CD8-positive, alpha-beta memory T cell (primary cell): ENCODE measurements at regions not wholly inside any gene's neighbourhood (a gene's known extent, or its start where the extent isn't known, plus 50 kb on each side); places are given as distances from the start of the nearest gene placed in this dataset.

Experiments
- CTCF ChIA-PET: fragments of 350-600 bp; sonication (Branson Sonifier 250); formaldehyde crosslinking; loops from one replicate; lab custom pipeline; 2021; ENCODE audit warnings: antibody characterized with exemption; lab: Charles Lee
- POLR2A ChIA-PET: fragments of 350-600 bp; sonication (Branson Sonifier 250); formaldehyde crosslinking; loops from one replicate; lab custom pipeline; 2021; ENCODE audit warnings: antibody characterized with exemption; lab: Charles Lee
- DNase-seq, 5 donors: peaks; one replicate each; pipeline versions ENCODE4 v3.0.0 to v3.0.0-alpha.2; 2020 to 2022; ENCODE audit warnings: mixed read lengths in 1 of 5
- H3K27ac ChIP-seq: one replicate; pipeline ENCODE4 v1.7.0; 2013; ENCODE audit warnings: low read depth, mild to moderate bottlenecking, low read length, moderate library complexity
- H3K27me3 ChIP-seq: 2 replicates; pipeline ENCODE4 v1.7.0; 2013; ENCODE audit warnings: low read length, mild to moderate bottlenecking; ENCODE audit not compliant: insufficient read depth, poor library complexity, severe bottlenecking
- H3K36me3 ChIP-seq: 2 replicates; pipeline ENCODE4 v1.7.0; 2013; ENCODE audit warnings: mild to moderate bottlenecking, low read length, moderate library complexity; ENCODE audit not compliant: insufficient read depth
- H3K4me1 ChIP-seq: 2 replicates; pipeline ENCODE4 v1.7.0; 2013; ENCODE audit warnings: mild to moderate bottlenecking, low read length, moderate library complexity; ENCODE audit not compliant: insufficient read depth
- H3K4me3 ChIP-seq: 2 replicates; pipeline ENCODE4 v1.7.0; 2013; ENCODE audit warnings: mild to moderate bottlenecking, low read length
- H3K9me3 ChIP-seq: 2 replicates; pipeline ENCODE4 v1.7.0; 2013; ENCODE audit warnings: mild to moderate bottlenecking, low read length
- H3K27ac Mint-ChIP-seq, 8 donors: one replicate each; pipeline ENCODE4 v1.8.0; 2020 to 2021; ENCODE audit warnings: mixed read lengths in 8 of 8, mild to moderate bottlenecking in 6 of 8, inconsistent platforms in 3 of 8, moderate library complexity in 3 of 8
- H3K27me3 Mint-ChIP-seq, 2 donors: one replicate each; pipeline ENCODE4 v1.8.0; 2020 to 2021; ENCODE audit warnings: mixed read lengths in 2 of 2, mild to moderate bottlenecking in 1 of 2, moderate library complexity in 1 of 2
- H3K36me3 Mint-ChIP-seq, 3 donors: one replicate each; pipeline ENCODE4 v1.8.0; 2020 to 2021; ENCODE audit warnings: mixed read lengths in 3 of 3, inconsistent platforms in 1 of 3, mild to moderate bottlenecking in 1 of 3
- H3K4me1 Mint-ChIP-seq, 3 donors: one replicate each; pipeline ENCODE4 v1.8.0; 2020 to 2021; ENCODE audit warnings: mixed read lengths in 3 of 3, inconsistent platforms in 1 of 3, mild to moderate bottlenecking in 1 of 3
- H3K4me3 Mint-ChIP-seq, 7 donors: one replicate each; pipeline ENCODE4 v1.8.0; 2020 to 2021; ENCODE audit warnings: mixed read lengths in 7 of 7, mild to moderate bottlenecking in 6 of 7, moderate library complexity in 4 of 7, inconsistent platforms in 2 of 7
- H3K9me3 Mint-ChIP-seq, 5 donors: one replicate each; pipeline ENCODE4 v1.8.0; 2020 to 2022; ENCODE audit warnings: mixed read lengths in 5 of 5, mild to moderate bottlenecking in 3 of 5, moderate library complexity in 2 of 5, inconsistent platforms in 1 of 5

- Mint-ChIP-seq H3K27ac (no peak overlapping the region), H3K36me3 (no peaks in the 10 kb centered on the region), H3K9me3 (peaks cover 0 to 5% (median 0%) of the 10 kb centered on the region in 5 donors), H3K4me3 (no peak overlapping the region), H3K4me1 (no peaks in the 10 kb centered on the region), H3K27me3 (peaks cover 10 to 30% of the 10 kb centered on the region in 2 donors)
- H3K27me3 ChIP-seq, result no peaks in the 10 kb centered on the region
- ChIA-PET CTCF (no interaction called here), POLR2A (no interaction called here)
- no peak for DNase-seq
- H3K4me1 ChIP-seq, result no peaks in the 10 kb centered on the region
- no peaks in the 10 kb centered on the region for H3K36me3 ChIP-seq
- no peak overlapping the region for H3K27ac ChIP-seq
- no peaks in the 10 kb centered on the region for H3K9me3 ChIP-seq
- H3K4me3 ChIP-seq, result no peak overlapping the region
Measured at GRCh38 chr22:27571463-27572277, 229.9 kb downstream of the MN1 start.

GRCh38 chr22:27572278-27572666 lies 229.3 kb downstream of the MN1 start:
- POLR2A ChIA-PET, result no interaction called here

DNA sequence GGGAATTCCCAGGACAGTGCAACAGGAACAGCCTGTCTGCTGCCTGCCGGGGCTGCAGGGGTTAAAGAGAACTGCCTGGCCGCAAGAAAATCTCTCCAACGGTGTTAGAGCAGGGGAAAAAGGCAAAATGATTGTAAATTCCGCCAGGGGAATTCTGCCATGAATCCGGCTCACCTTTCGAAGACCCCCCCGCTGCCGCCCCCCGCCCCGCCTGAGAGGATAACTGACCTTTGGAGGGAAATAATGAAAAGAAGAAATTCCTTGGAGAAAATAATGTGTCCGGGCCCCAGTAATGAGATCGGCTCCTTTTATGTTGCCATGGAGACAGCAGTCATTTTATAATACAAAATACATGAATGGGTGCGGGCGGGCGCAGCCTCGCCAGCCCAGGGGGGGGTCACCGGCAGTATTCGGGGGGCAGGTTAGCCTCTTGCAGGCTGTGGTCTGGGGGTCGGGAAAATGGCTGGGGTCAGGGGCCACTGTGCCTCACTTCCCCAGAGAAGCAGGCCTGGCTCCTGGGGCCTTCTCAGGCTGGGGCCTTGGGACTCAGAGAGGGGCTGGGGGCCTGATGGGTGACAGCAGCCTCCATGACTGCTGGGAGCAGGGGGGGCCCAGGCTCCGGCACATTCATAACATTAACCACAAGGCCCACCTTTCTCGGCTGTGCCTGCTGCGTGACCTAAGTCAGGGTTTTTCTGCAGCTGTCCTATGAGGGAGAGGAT lies 228.1 kb downstream of the MN1 start:
- H3K27ac ChIP-seq, result no peak overlapping the region
- H3K9me3 ChIP-seq, result no peaks in the 10 kb centered on the region
- no peak overlapping the region for H3K27ac Mint-ChIP-seq
- no peak overlapping the region for H3K4me3 Mint-ChIP-seq
- DNase-seq, result no peak
- ChIA-PET CTCF (no interaction called here), POLR2A (no interaction called here)
- no peaks in the 10 kb centered on the region for H3K4me1 ChIP-seq
- H3K36me3 ChIP-seq, result no peaks in the 10 kb centered on the region
- peaks cover 9 to 34% of the 10 kb centered on the region in 2 donors for H3K27me3 Mint-ChIP-seq
- no peaks in the 10 kb centered on the region for H3K36me3 Mint-ChIP-seq
- no peaks in the 10 kb centered on the region for H3K27me3 ChIP-seq
- H3K4me1 Mint-ChIP-seq, result no peaks in the 10 kb centered on the region
- H3K4me3 ChIP-seq, result no peak overlapping the region
- peaks cover 0 to 5% (median 0%) of the 10 kb centered on the region in 5 donors for H3K9me3 Mint-ChIP-seq

More at GRCh38 chr22:27572278-27572666, 229.3 kb downstream of the MN1 start:
- Histone ChIP-seq H3K4me3 (no peak overlapping the region), H3K27ac (no peak overlapping the region), H3K4me1 (no peaks in the 10 kb centered on the region), H3K9me3 (no peaks in the 10 kb centered on the region), H3K36me3 (no peaks in the 10 kb centered on the region), H3K27me3 (no peaks in the 10 kb centered on the region)
- H3K27me3 Mint-ChIP-seq, result peaks cover 10 to 30% of the 10 kb centered on the region in 2 donors
- H3K36me3 Mint-ChIP-seq, result no peaks in the 10 kb centered on the region
- DNase-seq, result no peak
- CTCF ChIA-PET, result no interaction called here
- no peak overlapping the region for H3K4me3 Mint-ChIP-seq
- H3K4me1 Mint-ChIP-seq, result no peaks in the 10 kb centered on the region
- no peak overlapping the region for H3K27ac Mint-ChIP-seq
- H3K9me3 Mint-ChIP-seq, result peaks cover 0 to 5% (median 0%) of the 10 kb centered on the region in 5 donors

GRCh38 chr22:27574002-27574366 lies 227.6 kb downstream of the MN1 start:
- Mint-ChIP-seq H3K9me3 (peaks cover 0 to 5% (median 0%) of the 10 kb centered on the region in 5 donors), H3K27ac (no peak overlapping the region), H3K27me3 (peaks cover 9 to 34% of the 10 kb centered on the region in 2 donors), H3K4me3 (no peak overlapping the region), H3K36me3 (no peaks in the 10 kb centered on the region), H3K4me1 (no peaks in the 10 kb centered on the region)
- H3K27ac ChIP-seq, result no peak overlapping the region
- ChIA-PET CTCF (no interaction called here), POLR2A (no interaction called here)
- H3K4me1 ChIP-seq, result no peaks in the 10 kb centered on the region
- no peaks in the 10 kb centered on the region for H3K9me3 ChIP-seq
- H3K27me3 ChIP-seq, result peaks cover 4% of the 10 kb centered on the region
- H3K36me3 ChIP-seq, result no peaks in the 10 kb centered on the region
- no peak overlapping the region for H3K4me3 ChIP-seq
- no peak for DNase-seq

- H3K27me3 ChIP-seq, result peaks cover 4% of the 10 kb centered on the region
- no peaks in the 10 kb centered on the region for H3K4me1 ChIP-seq
- H3K9me3 ChIP-seq, result no peaks in the 10 kb centered on the region
- no peaks in the 10 kb centered on the region for H3K36me3 Mint-ChIP-seq
- peaks cover 0 to 5% (median 0%) of the 10 kb centered on the region in 5 donors for H3K9me3 Mint-ChIP-seq
- DNase-seq, result no peak
- no peak overlapping the region for H3K4me3 ChIP-seq
- H3K4me1 Mint-ChIP-seq, result no peaks in the 10 kb centered on the region
- CTCF ChIA-PET, result no interaction called here
- no peaks in the 10 kb centered on the region for H3K36me3 ChIP-seq
- H3K4me3 Mint-ChIP-seq, result no peak overlapping the region
- H3K27me3 Mint-ChIP-seq, result peaks cover 15 to 37% of the 10 kb centered on the region in 2 donors
- H3K27ac ChIP-seq, result no peak overlapping the region
- H3K27ac Mint-ChIP-seq, result no peak overlapping the region
- POLR2A ChIA-PET, result no interaction called here
Measured at GRCh38 chr22:27574651-27575050, 226.9 kb downstream of the MN1 start.

DNA sequence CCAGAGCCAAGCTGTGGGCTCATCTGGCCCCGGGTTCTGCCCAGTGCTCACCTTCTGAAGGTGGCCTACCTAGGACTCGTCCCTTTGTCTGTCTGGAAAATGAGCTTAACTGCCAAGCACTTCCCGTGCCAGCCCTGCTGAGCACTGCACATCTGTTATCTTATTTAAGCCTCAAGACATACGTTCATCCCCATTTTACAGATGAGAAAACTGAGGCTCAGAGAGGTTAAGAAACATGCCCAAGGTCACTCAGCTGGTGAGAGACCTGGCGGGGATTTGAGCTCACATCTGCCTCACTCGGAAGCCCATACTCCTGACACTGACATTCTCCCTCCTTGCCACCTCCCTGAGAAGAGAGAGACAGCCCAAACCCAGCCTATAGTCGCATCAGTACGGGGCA lies 226.2 kb downstream of the MN1 start:
- H3K4me1 ChIP-seq, result no peaks in the 10 kb centered on the region
- CTCF ChIA-PET, result no interaction called here
- Mint-ChIP-seq H3K36me3 (no peaks in the 10 kb centered on the region), H3K27me3 (peaks cover 15 to 37% of the 10 kb centered on the region in 2 donors), H3K4me3 (no peak overlapping the region), H3K27ac (no peak overlapping the region), H3K4me1 (no peaks in the 10 kb centered on the region), H3K9me3 (peaks cover 0 to 5% (median 0%) of the 10 kb centered on the region in 5 donors)
- no peaks in the 10 kb centered on the region for H3K9me3 ChIP-seq
- no peaks in the 10 kb centered on the region for H3K36me3 ChIP-seq
- H3K27ac ChIP-seq, result no peak overlapping the region
- H3K4me3 ChIP-seq, result no peak overlapping the region
- POLR2A ChIA-PET, result no interaction called here
- no peak for DNase-seq
- H3K27me3 ChIP-seq, result peaks cover 4% of the 10 kb centered on the region

DNA sequence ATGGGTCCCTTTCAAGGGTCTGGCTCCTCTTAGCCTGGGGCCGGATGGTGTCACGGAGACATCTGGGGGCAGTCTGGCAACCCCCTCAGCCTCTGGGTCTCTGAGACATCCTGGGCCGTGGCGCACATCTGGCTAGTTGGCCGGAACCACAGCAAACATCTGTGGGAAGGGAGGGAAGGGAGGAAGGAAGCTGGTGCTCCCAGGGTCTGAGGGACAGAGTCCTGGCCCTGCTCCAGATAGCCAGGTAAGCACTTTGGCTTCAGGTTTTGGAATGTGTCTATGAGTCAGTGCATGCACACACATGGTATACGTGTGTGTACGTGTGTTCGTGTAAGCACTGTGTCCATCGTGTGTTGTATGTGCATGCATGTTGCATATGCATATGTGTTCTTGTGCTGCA lies 225.1 kb downstream of the MN1 start:
- peaks cover 9 to 35% of the 10 kb centered on the region in 2 donors for H3K27me3 Mint-ChIP-seq
- peaks cover 0 to 3% (median 0%) of the 10 kb centered on the region in 5 donors for H3K9me3 Mint-ChIP-seq
- no peak overlapping the region for H3K4me3 ChIP-seq
- no peak overlapping the region for H3K27ac ChIP-seq
- H3K27me3 ChIP-seq, result peaks cover 4% of the 10 kb centered on the region
- H3K9me3 ChIP-seq, result no peaks in the 10 kb centered on the region
- ChIA-PET POLR2A (no interaction called here), CTCF (no interaction called here)
- H3K4me3 Mint-ChIP-seq, result no peak overlapping the region
- H3K36me3 ChIP-seq, result no peaks in the 10 kb centered on the region
- no peaks in the 10 kb centered on the region for H3K4me1 ChIP-seq
- no peak overlapping the region for H3K27ac Mint-ChIP-seq
- DNase-seq, result no peak
- H3K4me1 Mint-ChIP-seq, result no peaks in the 10 kb centered on the region
- no peaks in the 10 kb centered on the region for H3K36me3 Mint-ChIP-seq

DNA sequence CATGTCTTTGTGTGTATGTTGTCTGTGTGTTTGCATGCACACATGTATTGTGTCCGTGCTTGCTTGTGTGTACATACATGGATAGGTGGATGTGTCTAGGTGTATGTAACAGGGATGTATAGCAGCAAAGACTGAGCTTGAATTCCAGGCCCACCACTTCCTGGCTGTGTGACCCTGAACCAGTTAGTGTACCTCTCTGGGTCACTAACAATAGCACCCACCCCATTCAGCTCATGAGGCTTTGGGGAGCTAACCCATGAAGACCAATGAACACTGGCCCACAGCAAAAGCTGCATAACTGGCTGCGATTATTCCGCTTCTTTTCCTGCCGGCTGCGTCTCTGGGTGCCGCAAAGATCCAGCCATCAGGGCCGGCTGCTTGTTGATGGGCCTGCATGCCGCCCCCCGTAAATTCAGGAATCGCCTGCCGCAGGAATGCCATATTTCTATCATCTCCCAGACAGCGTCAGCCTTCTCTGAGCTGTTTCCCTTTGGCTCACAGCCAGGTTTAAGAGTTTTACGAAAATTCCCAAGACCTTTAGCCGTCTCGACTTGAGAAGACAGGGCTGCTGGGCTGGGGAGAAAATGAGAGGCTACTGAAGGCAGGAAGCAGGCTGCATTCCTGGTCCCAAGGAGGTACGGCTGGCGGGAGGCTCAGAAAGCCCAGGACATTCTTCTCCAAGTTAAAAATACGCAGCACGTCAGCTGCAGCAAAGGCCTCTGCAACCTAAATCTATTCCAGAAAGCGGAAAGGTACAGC lies 224.6 kb downstream of the MN1 start:
- peaks cover 8 to 29% of the 10 kb centered on the region in 2 donors for H3K27me3 Mint-ChIP-seq
- peaks cover 0 to 3% (median 0%) of the 10 kb centered on the region in 5 donors for H3K9me3 Mint-ChIP-seq
- no peak for DNase-seq
- Histone ChIP-seq H3K36me3 (no peaks in the 10 kb centered on the region), H3K9me3 (no peaks in the 10 kb centered on the region), H3K27ac (no peak overlapping the region), H3K27me3 (peaks cover 4% of the 10 kb centered on the region), H3K4me3 (no peak overlapping the region), H3K4me1 (no peaks in the 10 kb centered on the region)
- ChIA-PET CTCF (no interaction called here), POLR2A (no interaction called here)
- no peaks in the 10 kb centered on the region for H3K4me1 Mint-ChIP-seq
- no peak overlapping the region for H3K27ac Mint-ChIP-seq
- no peak overlapping the region for H3K4me3 Mint-ChIP-seq
- no peaks in the 10 kb centered on the region for H3K36me3 Mint-ChIP-seq
